Fibroblast of lung (primary cell): ENCODE measurements at regions not wholly inside any gene's neighbourhood (a gene's known extent, or its start where the extent isn't known, plus 50 kb on each side); places are given as distances from the start of the nearest gene placed in this dataset.
A peak's percentile ranks its signal among the peaks of the same experiment; 100 is the strongest.

Source experiments
- DNase-seq, 2 donors: peaks; one replicate each; pipeline versions ENCODE4 v3.0.0 to v3.0.0-alpha.2; 2010; ENCODE audit warnings: low read depth in 2 of 2
- H2AFZ ChIP-seq: 2 replicates; pipeline ENCODE4 v1.5.1; 2012; ENCODE audit warnings: low read length, control low read depth, inconsistent platforms
- H3K27ac ChIP-seq: 2 replicates; pipeline ENCODE4 v1.5.1; 2011; ENCODE audit warnings: low read length, control low read depth; ENCODE audit not compliant: insufficient read depth
- H3K27me3 ChIP-seq: 2 replicates; pipeline ENCODE4 v1.5.1; 2011; ENCODE audit warnings: mild to moderate bottlenecking, low read length; ENCODE audit not compliant: control insufficient read depth, insufficient read depth
- H3K36me3 ChIP-seq: 2 replicates; pipeline ENCODE4 v1.5.1; 2011; ENCODE audit warnings: low read length; ENCODE audit not compliant: control insufficient read depth, insufficient read depth
- H3K4me1 ChIP-seq: 2 replicates; pipeline ENCODE4 v1.5.1; 2011; ENCODE audit warnings: low read length; ENCODE audit not compliant: control insufficient read depth, insufficient read depth; ENCODE audit errors: extremely low read depth
- H3K4me2 ChIP-seq: 2 replicates; pipeline ENCODE4 v1.5.1; 2011; ENCODE audit warnings: low read length, control low read depth; ENCODE audit not compliant: insufficient read depth; ENCODE audit errors: extremely low read depth
- H3K4me3 ChIP-seq, 4 experiments: fragments of 200-600 bp in 1 of 4; sonication (generic) in 1 of 4; replicated peaks in 1 of 4; 2 replicates each; pipeline ENCODE4 v1.5.1; 2011 to 2016; ENCODE audit warnings: low read length in 4 of 4, low read depth in 3 of 4, mild to moderate bottlenecking in 3 of 4, control low read depth in 2 of 4, inconsistent platforms in 1 of 4, mixed read lengths in 1 of 4; ENCODE audit not compliant: insufficient read depth in 1 of 4; ENCODE audit errors: control extremely low read depth in 1 of 4
- H3K79me2 ChIP-seq: 2 replicates; pipeline ENCODE4 v1.5.1; 2012; ENCODE audit warnings: mild to moderate bottlenecking, low read length, inconsistent platforms; ENCODE audit not compliant: control insufficient read depth, insufficient read depth
- H3K9ac ChIP-seq: 2 replicates; pipeline ENCODE4 v1.5.1; 2011; ENCODE audit warnings: mild to moderate bottlenecking, low read length, control low read depth; ENCODE audit not compliant: insufficient read depth
- H3K9me3 ChIP-seq: 2 replicates; pipeline ENCODE4 v1.5.1; 2012; ENCODE audit warnings: low read depth, low read length; ENCODE audit not compliant: control insufficient read depth, insufficient read depth
- H4K20me1 ChIP-seq: 2 replicates; pipeline ENCODE4 v1.5.1; 2011; ENCODE audit warnings: low read length; ENCODE audit not compliant: control insufficient read depth, insufficient read depth; ENCODE audit errors: extremely low read depth
- CTCF ChIP-seq, 2 donors: IDR thresholded peaks in 1 of 2; conservative IDR thresholded peaks in 1 of 2; 1 replicate in 1 of 2; 2 replicates in 1 of 2; pipeline ENCODE4 v1.5.1; 2011 to 2012; ENCODE audit warnings: low read length in 2 of 2, control low read depth in 1 of 2, inconsistent platforms in 1 of 2, low read depth in 1 of 2, mild to moderate bottlenecking in 1 of 2
- EZH2 ChIP-seq: IDR thresholded peaks from 2 replicates; pipeline ENCODE4 v1.5.1; 2012; ENCODE audit warnings: low read length, control low read depth, mild to moderate bottlenecking; ENCODE audit errors: missing control alignments

- no peaks in the 10 kb centered on the region for H3K9me3 ChIP-seq
- no peak overlapping the region for H3K27ac ChIP-seq
- TF ChIP-seq CTCF (conservative IDR thresholded peaks at IDR 0.05 in 1 of 2, IDR thresholded peaks at IDR 0.05 in 1 of 2; ENCODE audit: low read depth in 1 of 2, low read length in 2 of 2) (no peak), EZH2 (no peak)
- H2AFZ ChIP-seq = no peak overlapping the region
- H4K20me1 ChIP-seq = no peaks in the 10 kb centered on the region
- no peak overlapping the region for H3K4me2 ChIP-seq
- H3K4me3 ChIP-seq = no peak overlapping the region
- no peaks in the 10 kb centered on the region for H3K79me2 ChIP-seq
- no peaks in the 10 kb centered on the region for H3K4me1 ChIP-seq
- no peak for DNase-seq
- peaks cover 2% of the 10 kb centered on the region for H3K36me3 ChIP-seq
- no peak overlapping the region for H3K9ac ChIP-seq
- H3K27me3 ChIP-seq = no peaks in the 10 kb centered on the region
Observed at GRCh38 chr7:149564340-149565095, 66.9 kb upstream of the ZNF746 start.

GRCh38 chr7:149562602-149563001 is 65.0 kb upstream of the ZNF746 start:
- DNase-seq = peak; percentile 35 to 72
- Histone ChIP-seq H3K9ac (no peak overlapping the region), H3K27ac (no peak overlapping the region)

GRCh38 chr7:149561072-149561471 is 63.5 kb upstream of the ZNF746 start:
- Histone ChIP-seq H3K4me2 (no peak overlapping the region), H3K4me1 (peaks cover 2% of the 10 kb centered on the region), H3K79me2 (no peaks in the 10 kb centered on the region), H3K27ac (no peak overlapping the region), H4K20me1 (no peaks in the 10 kb centered on the region), H3K27me3 (no peaks in the 10 kb centered on the region), H3K9me3 (no peaks in the 10 kb centered on the region), H2AFZ (no peak overlapping the region), H3K36me3 (peaks cover 2% of the 10 kb centered on the region), H3K4me3 (no peak overlapping the region), H3K9ac (no peak overlapping the region)
- DNase-seq = peak in 1 of 2 donors; percentile 48
- TF ChIP-seq EZH2 (no peak), CTCF (conservative IDR thresholded peaks at IDR 0.05 in 1 of 2, IDR thresholded peaks at IDR 0.05 in 1 of 2; ENCODE audit: low read depth in 1 of 2, low read length in 2 of 2) (no peak)

More at GRCh38 chr7:149562602-149563001, 65.0 kb upstream of the ZNF746 start:
- Histone ChIP-seq H3K4me3 (no peak overlapping the region), H3K36me3 (peaks cover 2% of the 10 kb centered on the region), H3K27me3 (no peaks in the 10 kb centered on the region), H3K9me3 (no peaks in the 10 kb centered on the region), H3K4me1 (peaks cover 2% of the 10 kb centered on the region), H3K4me2 (no peak overlapping the region), H3K79me2 (no peaks in the 10 kb centered on the region), H4K20me1 (no peaks in the 10 kb centered on the region), H2AFZ (no peak overlapping the region)
- TF ChIP-seq EZH2 = no peak
